Osteocyte (in vitro differentiated cells): ENCODE measurements at regions not wholly inside any gene's neighbourhood (a gene's known extent, or its start where the extent isn't known, plus 50 kb on each side); places are given as distances from the start of the nearest gene placed in this dataset.

Experiments used
- DNase-seq: peaks from one replicate; pipeline ENCODE4 v3.0.0; 2021; ENCODE audit warnings: mixed read lengths; ENCODE audit not compliant: unreplicated experiment; ENCODE audit errors: extremely low spot score
- H3K27ac Mint-ChIP-seq: one replicate; pipeline ENCODE4 v1.8.0; 2021; ENCODE audit warnings: mild to moderate bottlenecking, mixed read lengths; ENCODE audit not compliant: unreplicated experiment
- H3K27me3 Mint-ChIP-seq: one replicate; pipeline ENCODE4 v1.8.0; 2021; ENCODE audit warnings: mixed read lengths; ENCODE audit not compliant: unreplicated experiment
- H3K36me3 Mint-ChIP-seq: one replicate; pipeline ENCODE4 v1.8.0; 2021; ENCODE audit warnings: mixed read lengths; ENCODE audit not compliant: unreplicated experiment
- H3K4me1 Mint-ChIP-seq: one replicate; pipeline ENCODE4 v1.8.0; 2021; ENCODE audit warnings: mixed read lengths; ENCODE audit not compliant: unreplicated experiment
- H3K4me3 Mint-ChIP-seq: one replicate; pipeline ENCODE4 v1.8.0; 2021; ENCODE audit warnings: mild to moderate bottlenecking, moderate library complexity, mixed read lengths; ENCODE audit not compliant: unreplicated experiment
- H3K9me3 Mint-ChIP-seq: one replicate; pipeline ENCODE4 v1.8.0; 2021; ENCODE audit warnings: mixed read lengths; ENCODE audit not compliant: unreplicated experiment
- CTCF ChIP-seq: fragments of 200-600 bp; sonication (generic); IDR thresholded peaks from 2 replicates; pipeline ENCODE4 v1.5.0; 2021; ENCODE audit warnings: antibody characterized with exemption, mild to moderate bottlenecking, moderate library complexity

DNA sequence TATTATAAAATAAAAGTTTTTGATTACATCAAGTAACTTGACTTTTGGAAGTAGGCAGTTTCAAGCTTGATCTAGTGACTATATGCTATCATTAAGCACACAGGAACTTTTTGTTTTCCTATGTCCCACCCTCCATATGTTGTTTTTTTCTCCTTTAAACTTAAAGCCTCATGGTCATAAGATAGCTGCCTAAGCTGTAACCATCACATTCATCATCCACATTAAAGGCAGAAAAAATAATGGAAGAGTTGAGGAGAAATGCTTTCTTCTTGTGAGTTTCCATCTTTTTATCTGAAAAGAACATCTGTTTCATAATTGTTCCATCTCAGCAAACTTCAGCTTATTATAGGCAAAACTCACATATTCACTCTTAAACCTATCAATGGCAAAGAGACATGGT, 630.4 kb downstream of the STK39 start:
- Mint-ChIP-seq H3K9me3 (peaks cover 4% of the 10 kb centered on the region), H3K27me3 (peaks cover 4% of the 10 kb centered on the region), H3K27ac (no peak overlapping the region), H3K36me3 (no peaks in the 10 kb centered on the region), H3K4me3 (no peak overlapping the region), H3K4me1 (no peaks in the 10 kb centered on the region)
- TF ChIP-seq CTCF: no peak
- DNase-seq: no peak

GRCh38 chr2:167613471-167613870, 633.9 kb downstream of the STK39 start:
- no peaks in the 10 kb centered on the region for H3K27me3 Mint-ChIP-seq
- H3K27ac Mint-ChIP-seq: no peak overlapping the region
- DNase-seq: no peak
- H3K4me1 Mint-ChIP-seq: no peaks in the 10 kb centered on the region
- H3K4me3 Mint-ChIP-seq: no peak overlapping the region
- H3K9me3 Mint-ChIP-seq: no peaks in the 10 kb centered on the region
- no peaks in the 10 kb centered on the region for H3K36me3 Mint-ChIP-seq
- TF ChIP-seq CTCF: no peak

DNA sequence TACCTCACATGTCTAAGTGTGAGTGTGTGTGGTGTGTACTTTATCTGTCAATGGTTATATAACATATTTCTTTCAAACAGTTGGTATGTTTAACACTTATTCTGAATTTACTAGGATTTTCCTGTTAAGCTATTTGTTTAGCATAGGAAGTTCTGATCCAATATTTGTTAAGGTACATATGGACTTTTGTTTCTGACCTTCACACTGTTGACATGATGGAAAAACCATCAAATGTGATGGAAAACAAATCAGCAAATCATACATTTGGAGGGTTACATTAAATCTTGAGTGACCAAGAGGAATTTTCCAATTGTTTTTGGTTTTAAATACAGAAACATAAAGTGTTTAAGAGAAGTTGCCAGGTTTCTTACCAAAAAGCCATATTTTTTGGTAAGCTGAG, 638.9 kb downstream of the STK39 start:
- Mint-ChIP-seq H3K4me1 (no peaks in the 10 kb centered on the region), H3K9me3 (no peaks in the 10 kb centered on the region), H3K27me3 (peaks cover 2% of the 10 kb centered on the region), H3K27ac (no peak overlapping the region), H3K4me3 (no peak overlapping the region), H3K36me3 (no peaks in the 10 kb centered on the region)
- no peak for TF ChIP-seq CTCF
- no peak for DNase-seq

DNA sequence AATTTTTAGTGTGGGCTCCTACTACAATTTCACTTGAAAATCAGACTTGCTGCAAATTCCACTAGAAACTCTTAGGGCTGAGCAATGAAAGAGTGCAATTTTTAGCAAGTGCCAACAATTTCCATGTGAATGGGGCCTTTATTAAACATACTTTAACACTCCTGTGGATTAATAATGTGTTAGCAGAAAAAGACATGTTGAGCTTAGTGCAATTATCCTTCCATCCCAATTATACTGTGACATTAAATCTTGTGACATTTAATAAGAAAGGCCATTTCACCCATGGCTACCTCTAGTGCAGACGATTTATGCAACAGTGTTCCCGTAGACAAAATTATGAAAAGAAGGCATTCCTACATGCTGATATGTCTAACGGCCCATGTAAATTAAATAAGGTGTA, 639.7 kb downstream of the STK39 start:
- no peaks in the 10 kb centered on the region for H3K9me3 Mint-ChIP-seq
- H3K27me3 Mint-ChIP-seq: peaks cover 2% of the 10 kb centered on the region
- TF ChIP-seq CTCF: no peak
- no peaks in the 10 kb centered on the region for H3K36me3 Mint-ChIP-seq
- DNase-seq: no peak
- no peaks in the 10 kb centered on the region for H3K4me1 Mint-ChIP-seq
- no peak overlapping the region for H3K27ac Mint-ChIP-seq
- H3K4me3 Mint-ChIP-seq: no peak overlapping the region

DNA sequence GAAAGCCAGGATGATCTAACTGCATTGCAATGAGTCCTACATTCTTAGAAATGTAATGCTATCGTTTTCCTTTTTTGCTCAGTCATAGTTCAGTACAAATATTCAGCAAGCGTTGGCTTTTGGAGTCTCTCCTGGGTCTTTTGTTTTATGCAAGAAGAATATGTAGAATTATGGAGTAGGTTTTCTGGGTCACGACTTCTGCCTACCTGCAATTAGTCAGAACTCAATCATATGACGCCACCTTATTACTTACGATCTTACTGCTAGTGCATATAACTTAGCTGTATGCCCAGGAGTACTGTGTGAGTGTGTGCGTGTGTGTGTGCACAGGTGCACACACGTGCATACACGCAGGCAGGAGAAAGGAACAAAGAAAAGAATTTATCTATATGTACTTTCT, 640.2 kb downstream of the STK39 start:
- DNase-seq: no peak
- Mint-ChIP-seq H3K9me3 (no peaks in the 10 kb centered on the region), H3K27ac (no peak overlapping the region), H3K4me1 (no peaks in the 10 kb centered on the region), H3K27me3 (peaks cover 2% of the 10 kb centered on the region), H3K4me3 (no peak overlapping the region), H3K36me3 (no peaks in the 10 kb centered on the region)
- TF ChIP-seq CTCF: no peak
